GM12878 (cell line): ENCODE measurements at regions not wholly inside any gene's neighbourhood (a gene's known extent, or its start where the extent isn't known, plus 50 kb on each side); places are given as distances from the start of the nearest gene placed in this dataset.

Source experiments
- ATAC-seq: fragments of 200-7000 bp; cut with Tn5 transposase; 3 replicates; pipeline ENCODE4 v1.9.1; 2020; ENCODE audit warnings: mild to moderate bottlenecking, moderate library complexity
- BruUV-seq: library from RNA; stranded (reverse); fragments of 400-500 nt; replicated peaks from 2 replicates; lab custom pipeline; 2021; lab: Mats Ljungman, UMichigan
- CTCF ChIA-PET: fragments of 300-600 bp; sonication (Branson Sonifier 250); formaldehyde crosslinking; extraction: SDS; loops from one replicate; lab custom pipeline; 2021; ENCODE audit warnings: inconsistent platforms; lab: Yijun Ruan, JAX
- POLR2A ChIA-PET: fragments of 350-600 bp; formaldehyde crosslinking; extraction: SDS; loops from one replicate; lab custom pipeline; 2021; ENCODE audit warnings: inconsistent platforms; lab: Charles Lee
- RAD21 ChIA-PET: fragments of 300-600 bp; sonication (Branson Sonifier 250); formaldehyde crosslinking; loops from one replicate; lab custom pipeline; 2023; ENCODE audit warnings: antibody characterized with exemption; ENCODE audit not compliant: unreplicated experiment; lab: Charles Lee
- SMC1A ChIA-PET: fragments of 300-600 bp; sonication (Branson Sonifier 250); formaldehyde crosslinking; loops from one replicate; lab custom pipeline; 2023; ENCODE audit not compliant: unreplicated experiment, uncharacterized antibody; lab: Charles Lee
- DNase-seq: peaks from one replicate; pipeline ENCODE4 v3.0.0-alpha.2; 2011; ENCODE audit warnings: low read depth, low spot score
- FAIRE-seq: peaks from 3 replicates; lab custom pipeline; 2011; peaks lifted over from hg19 to GRCh38; lab: Jason Lieb, UNC
- H2AFZ ChIP-seq: 2 replicates; pipeline ENCODE4 v1.6.0; 2011; ENCODE audit warnings: low read depth, low read length, control low read depth; ENCODE audit not compliant: control insufficient read depth
- H3K27ac ChIP-seq: 2 replicates; pipeline ENCODE4 v1.5.1; 2011; ENCODE audit warnings: control low read depth; ENCODE audit not compliant: control insufficient read depth, insufficient read depth
- H3K27me3 ChIP-seq, 2 experiments: replicated peaks in 1 of 2; 2 replicates each; pipeline versions ENCODE4 v1.6.0 to v1.6.1; 2011; ENCODE audit warnings: low read length in 1 of 2; ENCODE audit not compliant: control insufficient read depth in 2 of 2, insufficient read depth in 2 of 2
- H3K36me3 ChIP-seq, 2 experiments: 2 replicates each; pipeline ENCODE4 v1.5.1; 2011; ENCODE audit warnings: low read length in 1 of 2; ENCODE audit not compliant: control insufficient read depth in 2 of 2, insufficient read depth in 2 of 2
- H3K4me1 ChIP-seq: 2 replicates; pipeline ENCODE4 v1.6.1; 2011; ENCODE audit warnings: mild to moderate bottlenecking, low read length, moderate library complexity, mixed read lengths; ENCODE audit not compliant: control insufficient read depth, insufficient read depth
- H3K4me2 ChIP-seq: 2 replicates; pipeline ENCODE4 v1.6.0; 2011; ENCODE audit warnings: control low read depth; ENCODE audit not compliant: control insufficient read depth, insufficient read depth
- H3K4me3 ChIP-seq: fragments of 200-600 bp; sonication (generic); 2 replicates; pipeline ENCODE4 v1.5.1; 2016
- H3K79me2 ChIP-seq: 2 replicates; pipeline ENCODE4 v1.6.0; 2011; ENCODE audit warnings: low read length; ENCODE audit not compliant: control insufficient read depth, insufficient read depth
- H3K9ac ChIP-seq: 2 replicates; pipeline ENCODE4 v1.8.0; 2011; ENCODE audit warnings: low read length, control low read depth, mixed read lengths; ENCODE audit not compliant: control insufficient read depth, insufficient read depth
- H3K9me3 ChIP-seq: replicated peaks from 3 replicates; pipeline ENCODE4 v1.5.1; 2011; ENCODE audit warnings: mild to moderate bottlenecking, low read length; ENCODE audit not compliant: control insufficient read depth, insufficient read depth
- H4K20me1 ChIP-seq: 2 replicates; pipeline ENCODE4 v1.6.0; 2011; ENCODE audit not compliant: control insufficient read depth, insufficient read depth
- BCL3 ChIP-seq: IDR thresholded peaks from 2 replicates; pipeline ENCODE4 v1.6.1; 2011; ENCODE audit warnings: borderline replicate concordance, low read depth, mild to moderate bottlenecking, moderate library complexity, low read length; ENCODE audit not compliant: insufficient read depth, poor library complexity, severe bottlenecking
- GATAD2B ChIP-seq: fragments of 450-650 bp; conservative IDR thresholded peaks from 2 replicates; pipeline ENCODE4 v1.6.1; 2017; ENCODE audit warnings: low read depth, mild to moderate bottlenecking, moderate library complexity
- IKZF2 ChIP-seq, 2 experiments: fragments of 450-650 bp; IDR thresholded peaks; 2 replicates each; pipeline ENCODE4 v1.6.1; 2017; ENCODE audit warnings: mild to moderate bottlenecking in 2 of 2, moderate library complexity in 2 of 2
- IRF4 ChIP-seq: IDR thresholded peaks from 2 replicates; pipeline ENCODE4 v1.6.1; 2011; ENCODE audit warnings: low read depth, low read length
- NFYB ChIP-seq: IDR thresholded peaks from 2 replicates; pipeline ENCODE4 v1.6.1; 2011; ENCODE audit warnings: low read depth, mild to moderate bottlenecking, low read length, improper control_type of control experiment, moderate library complexity; ENCODE audit not compliant: insufficient read depth
- PRDM15 ChIP-seq: fragments of 450-650 bp; formaldehyde crosslinking; IDR thresholded peaks from 2 replicates; pipeline ENCODE4 v1.4.0; 2020; ENCODE audit warnings: mild to moderate bottlenecking, moderate library complexity
- USF2 ChIP-seq: IDR thresholded peaks from 2 replicates; pipeline ENCODE4 v1.6.1; 2011; ENCODE audit warnings: low read depth, low read length, improper control_type of control experiment, borderline replicate concordance
- WGBS: methylation state at CpG from one replicate; pipeline ENCODE4 v1.1.6; 2016; ENCODE audit warnings: low lambda C conversion rate; ENCODE audit not compliant: insufficient replicate concordance, insufficient coverage; ENCODE audit errors: missing lambda C conversion rate; 5-methylcytosine and 5-hydroxymethylcytosine counted together
- in situ Hi-C: fragments of 300-500 bp; cut with MboI; formaldehyde crosslinking; loops from 9 replicates; pipeline ENCODE4 v1.14.3; 2018; ENCODE audit warnings: mixed read lengths
- intact Hi-C: fragments of 100-400 bp; cut with micrococcal nuclease; formaldehyde crosslinking; loops from one replicate; pipeline ENCODE4 v1.14.2; 2022; ENCODE audit not compliant: unreplicated experiment

DNA sequence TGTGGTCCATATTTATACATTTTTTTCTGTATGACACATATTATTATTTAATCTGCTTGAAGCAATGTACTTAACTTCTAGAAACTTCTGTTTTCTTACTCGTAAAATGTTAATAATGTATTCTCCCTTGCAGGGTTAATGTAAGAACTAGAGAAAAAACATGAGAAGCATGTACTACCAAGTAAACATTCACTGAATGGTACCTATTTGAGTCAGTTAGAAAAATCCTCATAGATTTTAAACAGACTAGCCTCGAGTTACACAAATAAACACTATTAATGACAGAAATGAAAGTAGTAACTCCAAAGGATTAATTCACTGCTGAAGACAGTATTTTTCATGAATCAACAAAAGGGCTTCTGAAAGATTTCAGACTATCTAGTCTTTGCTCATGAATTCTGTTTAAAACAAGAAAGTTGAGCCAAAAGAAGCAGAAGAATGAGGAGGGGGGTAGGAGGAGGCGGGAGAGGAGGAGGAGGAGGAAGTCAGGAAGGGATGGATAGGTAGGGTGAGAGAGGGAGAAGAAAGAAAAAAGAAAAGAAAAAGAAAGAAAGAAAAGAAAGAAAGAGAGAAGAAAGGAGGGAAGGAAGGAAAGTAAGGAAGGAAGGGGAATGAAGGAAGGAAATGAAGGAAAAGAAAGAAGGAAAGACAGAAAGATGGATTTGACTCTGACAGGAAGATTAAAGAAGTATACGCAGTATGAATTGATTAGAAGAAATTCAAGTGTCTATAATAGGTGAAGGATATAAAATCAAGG is 68.2 kb upstream of the CCDC91 start (continued):
- no peak for TF ChIP-seq BCL3
- no peak for TF ChIP-seq IKZF2 (IDR thresholded peaks at IDR 0.05)
- TF ChIP-seq GATAD2B = no peak
- TF ChIP-seq USF2 = no peak
- TF ChIP-seq NFYB = no peak
- no peak for TF ChIP-seq IRF4

- Histone ChIP-seq H3K4me3 (no peak overlapping the region), H2AFZ (no peak overlapping the region), H3K79me2 (no peaks in the 10 kb centered on the region), H3K27me3 (no peaks in the 10 kb centered on the region), H3K9ac (no peak overlapping the region), H4K20me1 (no peaks in the 10 kb centered on the region), H3K4me2 (no peak overlapping the region), H3K9me3 (no peaks in the 10 kb centered on the region), H3K27ac (no peak overlapping the region), H3K4me1 (no peaks in the 10 kb centered on the region), H3K36me3 (no peaks in the 10 kb centered on the region)
- TF ChIP-seq IRF4 (no peak), PRDM15 (no peak)
- intact Hi-C loops (no loop called here), in situ Hi-C loops (no loop called here)
- FAIRE-seq (no peak), DNase-seq (no peak), ATAC-seq (no peak)
- SMC1A ChIA-PET = no interaction called here
- 48% methylated on average over 3 of the region's 3 CpGs for WGBS
- no TSS peak for BruUV-seq
- CTCF ChIA-PET = no interaction called here
- RAD21 ChIA-PET = no interaction called here
- POLR2A ChIA-PET = no interaction called here
Measured at GRCh38 chr12:28122756-28123155, 67.5 kb upstream of the CCDC91 start.
